ENCODE measurements at regions not wholly inside any gene's neighbourhood (a gene's known extent, or its start where the extent isn't known, plus 50 kb on each side); places are given as distances from the start of the nearest gene placed in this dataset.

- Histone ChIP-seq H3K9ac (replicated peaks in 1 of 4; ENCODE audit: extremely low read depth in 1 of 4, low read depth in 3 of 4, low read length in 3 of 4) (no peak overlapping the region), H3K4ac (replicated peaks; ENCODE audit: insufficient read length, low read depth, low read length) (no peak overlapping the region), H3K4me1 (replicated peaks in 1 of 4; ENCODE audit: control insufficient read depth in 3 of 4, insufficient read depth in 4 of 4, low read length in 3 of 4) (no peaks in the 10 kb centered on the region), H4K20me1 (replicated peaks in 1 of 2; ENCODE audit: control insufficient read depth in 1 of 2, insufficient read depth in 2 of 2, low read length in 2 of 2) (no peaks in the 10 kb centered on the region), H4K8ac (ENCODE audit: extremely low read depth, insufficient read depth, low read length) (no peak overlapping the region), H2BK20ac (ENCODE audit: low read length) (no peak overlapping the region), H3K23me2 (ENCODE audit: low read depth, low read length) (no peaks in the 10 kb centered on the region), H3K4me2 (ENCODE audit: insufficient read depth in 1 of 2, low read depth in 2 of 2, low read length in 2 of 2) (no peak overlapping the region), H2BK5ac (ENCODE audit: low read depth, low read length) (no peak overlapping the region), H3K18ac (ENCODE audit: extremely low read depth, low read length) (no peak overlapping the region), H3K36me3 (ENCODE audit: control insufficient read depth in 2 of 4, insufficient read depth in 4 of 4, low read length in 3 of 4) (no peaks in the 10 kb centered on the region), H2AK5ac (ENCODE audit: low read depth, low read length) (no peak overlapping the region), H3K23ac (ENCODE audit: insufficient read length) (no peak overlapping the region), H4K91ac (replicated peaks; ENCODE audit: insufficient read length, low read length) (no peak overlapping the region), H3K27me3 (replicated peaks in 1 of 4; ENCODE audit: control insufficient read depth in 3 of 4, extremely low read depth in 1 of 4, insufficient read depth in 3 of 4, low read length in 3 of 4) (no peaks in the 10 kb centered on the region), H2BK12ac (ENCODE audit: low read depth, low read length) (no peak overlapping the region), H3K79me2 (ENCODE audit: control insufficient read depth in 1 of 2, insufficient read depth in 2 of 2, low read length in 2 of 2) (no peaks in the 10 kb centered on the region), H3K56ac (replicated peaks; ENCODE audit: insufficient read length, low read depth, low read length) (no peak overlapping the region), H3K14ac (ENCODE audit: insufficient read length) (no peak overlapping the region), H2BK120ac (replicated peaks; ENCODE audit: low read depth, low read length) (no peak overlapping the region), H2BK15ac (ENCODE audit: low read length) (no peak overlapping the region), H2AFZ (ENCODE audit: low read length) (no peak overlapping the region), H3K79me1 (ENCODE audit: low read depth, low read length) (no peaks in the 10 kb centered on the region), H3K4me3 (ENCODE audit: extremely low read depth in 1 of 4, insufficient read depth in 2 of 4, low read depth in 3 of 4, low read length in 4 of 4) (no peak overlapping the region), H3K27ac (ENCODE audit: low read depth, low read length) (no peak overlapping the region), H4K5ac (ENCODE audit: insufficient read length, low read depth, low read length) (no peak overlapping the region), H3K9me3 (ENCODE audit: insufficient read depth in 2 of 2, low read depth in 1 of 2, low read length in 1 of 2) (peaks cover 3 to 4% of the 10 kb centered on the region in 2 experiments; a peak in 1 of 4 replicates)
- POLR2A ChIA-PET (ENCODE audit: partially characterized antibody): no interaction called here
- CTCF ChIA-PET (ENCODE audit: partially characterized antibody): interaction anchor here (0.5 to 5.9 kb wide), 18 partner anchors 9 to 747 kb away, joined by 3 to 62 read pairs (median 3); partner anchors contain the start of gene CLDN10
- FAIRE-seq: peak; percentile 75
- 51% methylated on average over 7 of the region's 7 CpGs; no CpG with 5 or more reads in 1 of the 2 experiments for WGBS, 2 experiments (ENCODE audit: extremely low coverage in 1 of 2, insufficient coverage in 1 of 2, insufficient read length in 1 of 2, insufficient replicate concordance in 2 of 2, low coverage in 1 of 2, low lambda C conversion rate in 2 of 2, missing lambda C conversion rate in 1 of 2)
- DNase-seq (ENCODE audit: low read depth in 1 of 2, low spot score in 2 of 2): no peak
- peak; percentile 57 to 62 for TF ChIP-seq RAD21 (IDR thresholded peaks at IDR 0.05 in 1 of 2, conservative IDR thresholded peaks at IDR 0.05 in 1 of 2; ENCODE audit: low read depth in 2 of 2, low read length in 2 of 2)
- TF ChIP-seq MAFK (IDR thresholded peaks at IDR 0.05; ENCODE audit: low read depth, low read length): no peak
- no peak for TF ChIP-seq CREB1 (IDR thresholded peaks at IDR 0.05)
- no peak for TF ChIP-seq JUND (IDR thresholded peaks at IDR 0.05; ENCODE audit: low read length)
- no peak for TF ChIP-seq TEAD4 (IDR thresholded peaks at IDR 0.05; ENCODE audit: low read depth, low read length)
- TF ChIP-seq ZNF274 (IDR thresholded peaks at IDR 0.05; ENCODE audit: borderline replicate concordance, extremely low read depth, low read length): no peak
- no peak for TF ChIP-seq NRF1 (IDR thresholded peaks at IDR 0.05; ENCODE audit: low read depth, low read length)
- peak in 2 of 3 experiments; percentile 44 to 68; a peak in 3 of 4 replicates for TF ChIP-seq CTCF (IDR thresholded peaks at IDR 0.05; ENCODE audit: control extremely low read depth in 1 of 3, insufficient read depth in 1 of 3, low read depth in 1 of 3, low read length in 3 of 3)
- TF ChIP-seq RFX5 (IDR thresholded peaks at IDR 0.05; ENCODE audit: borderline replicate concordance, low read depth, low read length): no peak
- TF ChIP-seq EP300 (IDR thresholded peaks at IDR 0.05; ENCODE audit: borderline replicate concordance in 1 of 2, low read depth in 2 of 2, low read length in 2 of 2): no peak
Observed at GRCh38 chr13:95494082-95494681, 58.3 kb upstream of the CLDN10 start.

Data from H1 (cell line).